Endodermal cell (in vitro differentiated cells): ENCODE measurements at regions not wholly inside any gene's neighbourhood (a gene's known extent, or its start where the extent isn't known, plus 50 kb on each side); places are given as distances from the start of the nearest gene placed in this dataset.

Source experiments
- DNase-seq: peaks from one replicate; pipeline ENCODE4 v3.0.0-alpha.2; 2017
- H3K27ac ChIP-seq: 2 replicates; pipeline ENCODE4 v1.5.1; 2013; ENCODE audit warnings: mild to moderate bottlenecking, low read depth, low read length, moderate library complexity
- H3K27me3 ChIP-seq: 2 replicates; pipeline ENCODE4 v1.6.1; 2013; ENCODE audit warnings: mild to moderate bottlenecking, low read length, moderate library complexity; ENCODE audit not compliant: insufficient read depth, control insufficient read depth, poor library complexity, severe bottlenecking
- H3K36me3 ChIP-seq: 2 replicates; pipeline ENCODE4 v1.7.0; 2013; ENCODE audit warnings: mild to moderate bottlenecking, low read length, moderate library complexity; ENCODE audit not compliant: control insufficient read depth, insufficient read depth
- H3K4me1 ChIP-seq: one replicate; pipeline ENCODE4 v1.7.0; 2013; ENCODE audit warnings: low read length; ENCODE audit not compliant: control insufficient read depth, insufficient read depth
- H3K4me3 ChIP-seq: 2 replicates; pipeline ENCODE4 v1.5.1; 2013; ENCODE audit warnings: mild to moderate bottlenecking, low read length, moderate library complexity
- H3K9ac ChIP-seq: 2 replicates; pipeline ENCODE4 v1.6.1; 2013; ENCODE audit warnings: mild to moderate bottlenecking, low read length, moderate library complexity; ENCODE audit not compliant: poor library complexity, severe bottlenecking; ENCODE audit errors: extremely low read depth
- H3K9me3 ChIP-seq: 2 replicates; pipeline ENCODE4 v1.6.1; 2013; ENCODE audit warnings: mild to moderate bottlenecking, low read length, moderate library complexity; ENCODE audit not compliant: control insufficient read depth
- H3K27ac Mint-ChIP-seq: 2 replicates; pipeline ENCODE4 v1.8.0; 2020; ENCODE audit warnings: mixed read lengths
- H3K27me3 Mint-ChIP-seq: 2 replicates; pipeline ENCODE4 v1.8.0; 2021; ENCODE audit warnings: mild to moderate bottlenecking, mixed read lengths; ENCODE audit not compliant: insufficient read depth
- H3K36me3 Mint-ChIP-seq: 2 replicates; pipeline ENCODE4 v1.8.0; 2020; ENCODE audit warnings: low read depth, mixed read lengths
- H3K4me1 Mint-ChIP-seq: 2 replicates; pipeline ENCODE4 v1.8.0; 2020; ENCODE audit warnings: mixed read lengths
- H3K4me3 Mint-ChIP-seq: 2 replicates; pipeline ENCODE4 v1.8.0; 2020; ENCODE audit warnings: mild to moderate bottlenecking, moderate library complexity, mixed read lengths
- H3K9me3 Mint-ChIP-seq: 2 replicates; pipeline ENCODE4 v1.8.0; 2020; ENCODE audit warnings: mild to moderate bottlenecking, mixed read lengths
- CTCF ChIP-seq: fragments of 200-600 bp; sonication (generic); conservative IDR thresholded peaks from 2 replicates; pipeline ENCODE4 v1.5.0; 2021; ENCODE audit warnings: antibody characterized with exemption, mild to moderate bottlenecking
- WGBS, 2 experiments: methylation state at CpG; one replicate each; pipeline versions ENCODE4 v1.1.5 to v1.1.7; 2013; ENCODE audit warnings: missing lambda C conversion rate in 2 of 2, mixed read lengths in 1 of 2; ENCODE audit not compliant: insufficient coverage in 1 of 2, insufficient read length in 1 of 2; 5-methylcytosine and 5-hydroxymethylcytosine counted together

GRCh38 chr1:165138960-165139359, 217.6 kb downstream of the LMX1A start:
- no peak for TF ChIP-seq CTCF
- Mint-ChIP-seq H3K9me3 (no peaks in the 10 kb centered on the region), H3K36me3 (no peaks in the 10 kb centered on the region), H3K4me1 (no peaks in the 10 kb centered on the region), H3K27ac (no peak overlapping the region), H3K27me3 (peaks cover 61% of the 10 kb centered on the region), H3K4me3 (no peak overlapping the region)
- Histone ChIP-seq H3K4me3 (no peak overlapping the region), H3K27me3 (peaks cover 44% of the 10 kb centered on the region), H3K27ac (no peak overlapping the region), H3K9me3 (no peaks in the 10 kb centered on the region), H3K36me3 (no peaks in the 10 kb centered on the region), H3K9ac (no peak overlapping the region), H3K4me1 (no peaks in the 10 kb centered on the region)
- 84 to 100% methylated on average over 1 of the region's 1 CpG for WGBS, 2 experiments
- DNase-seq = no peak

GRCh38 chr1:165137551-165138316, 218.8 kb downstream of the LMX1A start:
- Histone ChIP-seq H3K9me3 (no peaks in the 10 kb centered on the region), H3K27me3 (peaks cover 39% of the 10 kb centered on the region), H3K27ac (no peak overlapping the region), H3K36me3 (no peaks in the 10 kb centered on the region), H3K4me3 (no peak overlapping the region), H3K4me1 (no peaks in the 10 kb centered on the region), H3K9ac (no peak overlapping the region)
- no peak for TF ChIP-seq CTCF
- no peaks in the 10 kb centered on the region for H3K4me1 Mint-ChIP-seq
- H3K27me3 Mint-ChIP-seq = peaks cover 54% of the 10 kb centered on the region
- H3K9me3 Mint-ChIP-seq = no peaks in the 10 kb centered on the region
- DNase-seq = no peak
- no peaks in the 10 kb centered on the region for H3K36me3 Mint-ChIP-seq
- no peak overlapping the region for H3K4me3 Mint-ChIP-seq
- WGBS, 2 experiments = 75 to 93% methylated on average over 1 to 5 of the region's 5 CpGs
- no peak overlapping the region for H3K27ac Mint-ChIP-seq

- no peak overlapping the region for H3K9ac ChIP-seq
- 88 to 97% methylated on average over 2 to 4 of the region's 4 CpGs for WGBS, 2 experiments
- no peak for DNase-seq
- Mint-ChIP-seq H3K36me3 (no peaks in the 10 kb centered on the region), H3K9me3 (no peaks in the 10 kb centered on the region), H3K4me3 (no peak overlapping the region), H3K4me1 (no peaks in the 10 kb centered on the region), H3K27me3 (peaks cover 30% of the 10 kb centered on the region), H3K27ac (no peak overlapping the region)
- no peak for TF ChIP-seq CTCF
- H3K36me3 ChIP-seq = no peaks in the 10 kb centered on the region
- no peak overlapping the region for H3K27ac ChIP-seq
- peaks cover 27% of the 10 kb centered on the region for H3K27me3 ChIP-seq
- H3K4me1 ChIP-seq = no peaks in the 10 kb centered on the region
- no peak overlapping the region for H3K4me3 ChIP-seq
- H3K9me3 ChIP-seq = no peaks in the 10 kb centered on the region
Measured at GRCh38 chr1:165134431-165134830, 222.1 kb downstream of the LMX1A start.
